Ectodermal cell (in vitro differentiated cells): ENCODE measurements at regions not wholly inside any gene's neighbourhood (a gene's known extent, or its start where the extent isn't known, plus 50 kb on each side); places are given as distances from the start of the nearest gene placed in this dataset.
"Not testable (repeated sequence)": the region's sequence is repeated elsewhere in the genome, so short reads cannot be mapped to it uniquely, and the experiment has no call there.

Experiments
- H3K27ac ChIP-seq: 2 replicates; pipeline ENCODE4 v1.7.0; 2013; ENCODE audit warnings: mild to moderate bottlenecking, low read depth, low read length; ENCODE audit not compliant: insufficient read depth, poor library complexity, severe bottlenecking
- H3K27me3 ChIP-seq: 2 replicates; pipeline ENCODE4 v1.7.0; 2013; ENCODE audit warnings: mild to moderate bottlenecking, low read length; ENCODE audit not compliant: insufficient read depth, control insufficient read depth, poor library complexity, severe bottlenecking
- H3K36me3 ChIP-seq: one replicate; pipeline ENCODE4 v1.7.0; 2013; ENCODE audit warnings: low read length; ENCODE audit not compliant: control insufficient read depth, insufficient read depth
- H3K4me1 ChIP-seq: one replicate; pipeline ENCODE4 v1.7.0; 2013; ENCODE audit warnings: low read length; ENCODE audit not compliant: control insufficient read depth, insufficient read depth
- H3K4me3 ChIP-seq: 2 replicates; pipeline ENCODE4 v1.7.0; 2013; ENCODE audit warnings: low read depth, low read length, control low read depth; ENCODE audit not compliant: insufficient read depth
- H3K9me3 ChIP-seq: 2 replicates; pipeline ENCODE4 v1.7.0; 2013; ENCODE audit warnings: mild to moderate bottlenecking, low read length, moderate library complexity; ENCODE audit not compliant: control insufficient read depth
- WGBS, 2 experiments: methylation state at CpG; one replicate each; pipeline ENCODE4 v1.1.7; 2013; ENCODE audit warnings: missing lambda C conversion rate in 2 of 2; 5-methylcytosine and 5-hydroxymethylcytosine counted together

DNA sequence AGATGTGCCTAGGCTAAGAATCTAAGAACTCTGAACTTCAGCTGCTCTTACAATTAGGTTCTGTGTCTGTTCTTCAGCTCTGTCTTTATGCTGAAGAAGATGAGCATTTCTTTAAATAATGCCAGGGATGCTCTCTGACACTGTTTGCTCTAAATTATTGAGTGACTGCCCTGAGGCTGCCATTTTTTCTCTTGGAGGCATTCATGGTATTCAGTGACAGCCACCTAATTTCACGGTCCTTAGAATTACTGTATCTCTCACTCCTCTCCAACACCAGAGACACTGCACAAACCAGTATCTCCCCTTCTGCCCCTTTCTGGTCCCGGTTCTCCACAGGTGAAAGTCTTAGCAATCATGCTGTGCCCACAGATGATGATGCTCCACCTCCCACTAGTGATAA lies 123.6 kb upstream of the MPHOSPH6 start:
- Histone ChIP-seq H3K36me3 (no peaks in the 10 kb centered on the region), H3K27ac (no peak overlapping the region), H3K27me3 (no peaks in the 10 kb centered on the region), H3K4me3 (no peak overlapping the region), H3K9me3 (no peaks in the 10 kb centered on the region), H3K4me1 (no peaks in the 10 kb centered on the region)
- 95% methylated on average over 2 of the region's 2 CpGs for WGBS, 2 experiments

DNA sequence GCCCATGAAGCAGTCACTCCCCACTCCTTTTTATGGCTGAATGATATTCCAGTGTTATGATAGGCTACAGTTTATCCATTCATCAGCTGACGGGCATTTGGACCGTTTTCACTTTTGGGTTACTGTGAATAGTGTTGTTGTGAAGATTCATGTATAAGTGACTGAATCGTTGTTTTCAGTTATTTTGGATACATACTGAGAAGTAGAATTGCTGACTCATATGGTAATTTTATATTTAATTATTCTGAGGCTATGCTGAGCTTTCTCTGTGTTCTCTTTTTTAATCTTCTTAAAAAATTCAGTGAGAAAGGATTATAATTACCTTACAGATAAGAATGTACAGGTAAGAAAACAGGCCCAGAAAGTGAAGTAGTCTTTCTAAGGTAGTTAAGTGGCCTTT lies 117.9 kb upstream of the MPHOSPH6 start:
- Histone ChIP-seq H3K4me3 (no peak overlapping the region), H3K27ac (no peak overlapping the region), H3K27me3 (no peaks in the 10 kb centered on the region), H3K4me1 (no peaks in the 10 kb centered on the region), H3K9me3 (no peaks in the 10 kb centered on the region), H3K36me3 (no peaks in the 10 kb centered on the region)
- WGBS, 2 experiments = 86 to 96% methylated on average over 3 of the region's 3 CpGs

DNA sequence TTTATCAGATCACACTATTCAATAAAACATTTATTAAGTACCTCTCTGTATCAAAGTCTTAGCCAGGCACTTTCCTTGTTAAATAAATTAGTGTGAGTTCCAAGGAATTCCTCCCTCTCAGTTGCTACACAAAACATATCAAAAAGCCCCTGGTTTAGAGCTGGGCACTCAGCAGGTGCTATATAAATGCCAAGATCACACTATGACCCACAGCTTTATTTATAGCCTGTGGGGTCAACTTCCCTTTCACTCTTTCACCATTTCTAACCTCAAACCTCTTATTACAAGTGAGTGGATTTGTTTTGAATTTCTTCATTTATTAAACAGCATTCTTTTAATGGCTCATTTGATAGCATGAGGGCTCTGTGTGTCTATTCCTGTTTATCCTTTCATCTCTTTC lies 112.6 kb upstream of the MPHOSPH6 start:
- Histone ChIP-seq H3K4me3 (no peak overlapping the region), H3K4me1 (no peaks in the 10 kb centered on the region), H3K27me3 (no peaks in the 10 kb centered on the region), H3K27ac (no peak overlapping the region), H3K9me3 (no peaks in the 10 kb centered on the region), H3K36me3 (no peaks in the 10 kb centered on the region)

DNA sequence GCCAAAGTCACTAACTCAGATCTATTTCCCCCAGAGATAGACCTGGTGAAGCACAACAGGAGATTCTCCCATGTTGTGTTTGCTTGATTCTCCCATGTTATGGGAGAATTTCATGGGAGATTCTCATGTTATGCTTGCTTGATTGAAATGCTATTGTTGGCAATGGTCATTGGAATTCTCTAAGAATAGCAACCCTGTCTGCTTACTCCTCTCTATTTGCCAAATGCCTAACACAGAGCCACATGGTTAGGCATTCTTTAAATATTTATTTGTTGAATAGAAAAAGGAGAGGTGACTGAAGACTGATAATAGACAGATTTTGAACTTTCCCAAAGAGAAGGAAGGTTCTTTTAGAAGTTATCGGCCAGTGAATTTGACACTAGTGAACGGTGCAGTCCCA lies 111.5 kb upstream of the MPHOSPH6 start:
- Histone ChIP-seq H3K4me3 (no peak overlapping the region), H3K27ac (no peak overlapping the region), H3K36me3 (no peaks in the 10 kb centered on the region), H3K4me1 (no peaks in the 10 kb centered on the region), H3K27me3 (no peaks in the 10 kb centered on the region), H3K9me3 (no peaks in the 10 kb centered on the region)
- 92 to 93% methylated on average over 2 of the region's 2 CpGs for WGBS, 2 experiments

DNA sequence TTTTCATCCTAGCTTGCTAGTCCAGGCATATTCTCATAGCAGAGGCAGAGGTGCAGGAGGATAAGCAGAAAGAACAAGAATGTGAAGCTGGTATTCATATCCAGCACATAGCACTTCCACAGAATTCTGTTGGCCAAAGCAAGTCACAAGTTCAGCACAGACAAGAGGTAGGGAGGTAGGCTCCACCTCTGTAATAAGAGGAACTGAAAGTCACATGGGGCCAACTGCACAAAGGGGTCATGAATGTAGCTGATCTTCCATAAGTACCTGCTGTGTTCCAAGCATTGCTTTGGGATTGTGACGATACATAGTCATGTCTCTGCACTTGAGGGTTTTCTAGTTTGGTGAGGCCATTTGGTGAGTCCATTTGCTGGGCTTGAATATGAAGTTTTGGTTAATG lies 110.8 kb upstream of the MPHOSPH6 start:
- 97 to 100% methylated on average over 1 of the region's 1 CpG for WGBS, 2 experiments
- Histone ChIP-seq H3K36me3 (no peaks in the 10 kb centered on the region), H3K4me1 (no peaks in the 10 kb centered on the region), H3K27ac (no peak overlapping the region), H3K4me3 (no peak overlapping the region), H3K9me3 (no peaks in the 10 kb centered on the region), H3K27me3 (no peaks in the 10 kb centered on the region)

DNA sequence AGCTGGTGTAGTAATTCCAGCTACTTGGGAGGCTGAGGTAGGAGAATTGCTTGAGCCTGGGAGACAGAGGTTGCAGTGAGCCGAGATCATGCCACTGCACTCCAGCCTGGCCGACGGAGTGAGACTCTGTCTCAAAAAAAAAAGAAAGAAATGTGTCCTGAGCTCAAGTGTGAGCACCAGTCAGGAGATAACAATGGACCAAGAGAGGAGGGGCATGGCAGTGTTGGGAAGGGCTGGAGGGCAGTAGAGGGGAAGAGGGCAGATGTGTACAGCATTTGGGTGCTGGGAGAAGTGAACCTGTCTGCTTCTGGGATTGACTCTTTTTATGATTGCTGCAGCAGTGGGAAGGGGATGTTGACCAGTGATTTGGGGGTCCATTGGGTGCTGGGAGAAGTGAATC lies 105.3 kb upstream of the MPHOSPH6 start:
- H3K27me3 ChIP-seq = not testable (repeated sequence)

DNA sequence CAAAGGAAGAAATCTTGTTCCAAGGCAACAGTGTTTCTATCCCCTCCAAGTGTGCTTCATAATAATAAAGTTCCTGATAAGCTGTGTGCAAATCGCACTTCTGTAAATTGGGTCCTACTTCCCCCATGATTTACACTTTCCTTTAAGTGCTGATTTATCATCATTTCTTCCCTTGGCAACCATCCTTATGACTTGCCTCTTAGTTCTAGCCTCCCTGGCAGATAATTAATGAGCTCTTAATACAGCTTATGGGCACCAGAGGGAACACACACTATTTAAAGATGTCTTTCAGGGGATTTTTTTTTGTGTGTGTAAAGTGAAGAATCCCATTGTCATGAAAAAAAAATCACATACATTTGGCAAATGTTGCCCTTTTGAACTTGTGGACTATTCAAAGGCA lies 101.6 kb upstream of the MPHOSPH6 start:
- H3K36me3 ChIP-seq = no peaks in the 10 kb centered on the region
- no peak overlapping the region for H3K27ac ChIP-seq
- H3K4me1 ChIP-seq = no peaks in the 10 kb centered on the region
- H3K9me3 ChIP-seq = no peaks in the 10 kb centered on the region
- no peak overlapping the region for H3K4me3 ChIP-seq
- H3K27me3 ChIP-seq = no peaks in the 10 kb centered on the region
- 86 to 91% methylated on average over 1 of the region's 1 CpG for WGBS, 2 experiments

More for the DNA sequence above, 105.3 kb upstream of the MPHOSPH6 start:
- H3K9me3 ChIP-seq, H3K36me3 ChIP-seq, H3K27ac ChIP-seq, H3K4me3 ChIP-seq, H3K4me1 ChIP-seq: not testable (repeated sequence)
- 91% methylated on average over 3 of the region's 3 CpGs for WGBS, 2 experiments

DNA sequence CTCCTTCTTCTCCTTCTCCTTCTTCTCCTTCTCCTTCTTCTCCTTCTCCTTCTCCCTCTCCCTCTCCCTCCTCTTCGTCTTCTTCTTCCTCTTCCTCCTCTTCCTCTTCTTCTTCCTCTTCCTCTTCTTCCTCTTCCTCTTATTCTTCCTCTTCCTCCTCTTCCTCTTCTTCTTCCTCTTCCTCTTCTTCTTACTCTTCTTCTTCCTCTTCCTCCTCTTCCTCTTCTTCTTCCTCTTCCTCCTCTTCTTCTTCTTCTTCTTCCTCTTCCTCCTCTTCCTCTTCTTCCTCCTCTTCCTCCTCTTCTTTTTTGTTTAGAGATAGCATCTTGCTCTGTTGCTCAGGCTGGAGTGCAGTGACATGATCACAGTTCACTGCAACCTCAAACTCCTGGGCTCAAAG lies 97.7 kb upstream of the MPHOSPH6 start:
- WGBS, 2 experiments = 84 to 85% methylated on average over 1 of the region's 1 CpG

DNA sequence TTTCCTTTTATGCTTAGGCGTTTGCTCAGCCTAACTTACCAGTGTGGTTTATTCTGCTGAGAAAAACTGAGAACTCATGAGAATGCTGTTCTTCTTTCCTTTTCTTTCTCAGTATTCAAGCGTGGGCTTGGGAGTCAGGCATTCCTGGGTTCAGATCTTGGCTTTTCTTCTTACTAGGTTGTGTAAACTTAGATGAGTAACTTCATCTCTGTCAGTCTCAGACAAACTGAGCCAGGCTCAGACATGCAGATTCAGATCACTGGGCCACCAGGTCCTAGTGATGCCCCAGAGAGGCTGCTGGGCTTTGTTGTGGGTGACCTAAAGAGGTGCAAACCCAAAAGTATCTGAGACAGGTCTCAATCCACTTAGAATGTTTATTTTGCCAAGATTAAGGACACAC lies 95.8 kb upstream of the MPHOSPH6 start:
- Histone ChIP-seq H3K4me1 (no peaks in the 10 kb centered on the region), H3K36me3 (no peaks in the 10 kb centered on the region), H3K27ac (no peak overlapping the region), H3K27me3 (peaks cover 9% of the 10 kb centered on the region), H3K4me3 (no peak overlapping the region), H3K9me3 (no peaks in the 10 kb centered on the region)
- 93 to 100% methylated on average over 1 to 2 of the region's 2 CpGs for WGBS, 2 experiments

More for the DNA sequence above, 97.7 kb upstream of the MPHOSPH6 start:
- H3K27ac ChIP-seq, H3K9me3 ChIP-seq, H3K4me3 ChIP-seq, H3K36me3 ChIP-seq, H3K27me3 ChIP-seq, H3K4me1 ChIP-seq: not testable (repeated sequence)

DNA sequence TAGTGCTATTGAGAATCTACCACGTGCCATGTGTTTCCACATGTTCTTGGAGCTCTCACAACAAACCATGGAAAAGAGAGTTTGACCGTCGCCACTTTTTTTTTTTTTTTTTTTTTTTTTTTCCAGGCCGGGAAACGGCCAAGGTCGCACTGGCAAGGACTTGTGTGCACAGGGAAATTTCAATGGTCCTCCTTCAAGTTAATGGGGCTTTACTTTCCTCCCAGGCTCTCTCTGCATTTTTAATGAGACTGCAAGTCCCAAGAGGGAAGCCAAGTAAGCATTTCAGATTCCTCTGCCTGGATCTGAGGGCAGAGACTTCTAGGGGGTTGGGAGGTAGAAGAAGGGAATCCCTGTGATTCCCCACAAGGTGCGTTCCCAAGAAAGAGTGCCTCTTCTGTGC lies 94.7 kb upstream of the MPHOSPH6 start:
- Histone ChIP-seq H3K36me3 (no peaks in the 10 kb centered on the region), H3K27me3 (peaks cover 9% of the 10 kb centered on the region), H3K27ac (no peak overlapping the region), H3K4me3 (no peak overlapping the region), H3K4me1 (no peaks in the 10 kb centered on the region), H3K9me3 (no peaks in the 10 kb centered on the region)
- 75 to 81% methylated on average over 7 of the region's 7 CpGs for WGBS, 2 experiments

DNA sequence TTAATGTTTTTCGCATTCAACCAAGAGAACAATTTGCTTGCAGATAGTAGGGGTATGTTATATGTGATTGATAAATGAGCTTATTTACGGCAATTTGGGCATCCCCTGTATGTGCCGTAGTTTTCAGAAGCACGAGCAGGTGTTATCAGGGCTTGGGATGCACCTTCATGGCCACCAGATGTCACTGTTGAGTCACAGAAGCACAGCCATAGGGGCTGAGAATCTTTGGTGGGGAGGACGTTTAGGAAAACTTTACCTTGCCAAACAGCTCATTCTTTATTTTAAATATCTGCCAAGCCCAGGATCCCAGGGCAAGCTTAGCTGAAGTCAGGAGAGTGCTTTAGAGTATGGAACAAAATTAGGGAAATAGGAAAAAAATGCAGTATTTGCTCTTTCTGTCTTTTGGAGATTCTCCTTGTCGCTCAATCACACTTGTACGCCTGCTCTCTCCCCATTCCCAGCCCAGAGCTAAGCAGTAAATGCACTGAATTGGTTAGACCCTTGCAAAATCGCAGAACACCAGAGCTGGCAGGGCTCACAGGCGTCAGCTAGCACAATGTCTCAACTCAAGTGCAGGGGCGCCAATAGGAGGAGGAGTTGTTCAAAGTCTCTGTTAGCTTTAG lies 93.6 kb upstream of the MPHOSPH6 start:
- Histone ChIP-seq H3K4me1 (no peaks in the 10 kb centered on the region), H3K9me3 (no peaks in the 10 kb centered on the region), H3K4me3 (no peak overlapping the region), H3K27ac (no peak overlapping the region), H3K27me3 (peaks cover 9% of the 10 kb centered on the region), H3K36me3 (no peaks in the 10 kb centered on the region)
- 62 to 64% methylated on average over 9 to 10 of the region's 10 CpGs for WGBS, 2 experiments
